Vagina (tissue), 2 donors: ENCODE measurements at regions not wholly inside any gene's neighbourhood (a gene's known extent, or its start where the extent isn't known, plus 50 kb on each side); places are given as distances from the start of the nearest gene placed in this dataset.

Experiments
- POLR2A ChIP-seq, 2 donors: fragments of 450-650 bp; IDR thresholded peaks; one replicate each; pipeline ENCODE4 v1.6.1; 2017; ENCODE audit warnings: antibody characterized with exemption in 2 of 2, mild to moderate bottlenecking in 2 of 2, moderate library complexity in 2 of 2
- POLR2AphosphoS5 ChIP-seq, 2 donors: sonication (generic); formaldehyde crosslinking; IDR thresholded peaks; one replicate each; pipeline ENCODE4 v1.9.0; 2017; ENCODE audit warnings: antibody characterized with exemption in 2 of 2, mild to moderate bottlenecking in 2 of 2, low read depth in 1 of 2; ENCODE audit not compliant: insufficient read depth in 1 of 2
- TF ChIP-seq, protein P1 (sequence below), 3 experiments: fragments of 450-650 bp in 2 of 3; fragments of 200-600 bp in 1 of 3; sonication (generic) in 1 of 3; IDR thresholded peaks; one replicate each; pipeline ENCODE4 v1.5.1; 2017 to 2019; ENCODE audit warnings: antibody characterized with exemption in 3 of 3, mild to moderate bottlenecking in 2 of 3, moderate library complexity in 2 of 3

DNA sequence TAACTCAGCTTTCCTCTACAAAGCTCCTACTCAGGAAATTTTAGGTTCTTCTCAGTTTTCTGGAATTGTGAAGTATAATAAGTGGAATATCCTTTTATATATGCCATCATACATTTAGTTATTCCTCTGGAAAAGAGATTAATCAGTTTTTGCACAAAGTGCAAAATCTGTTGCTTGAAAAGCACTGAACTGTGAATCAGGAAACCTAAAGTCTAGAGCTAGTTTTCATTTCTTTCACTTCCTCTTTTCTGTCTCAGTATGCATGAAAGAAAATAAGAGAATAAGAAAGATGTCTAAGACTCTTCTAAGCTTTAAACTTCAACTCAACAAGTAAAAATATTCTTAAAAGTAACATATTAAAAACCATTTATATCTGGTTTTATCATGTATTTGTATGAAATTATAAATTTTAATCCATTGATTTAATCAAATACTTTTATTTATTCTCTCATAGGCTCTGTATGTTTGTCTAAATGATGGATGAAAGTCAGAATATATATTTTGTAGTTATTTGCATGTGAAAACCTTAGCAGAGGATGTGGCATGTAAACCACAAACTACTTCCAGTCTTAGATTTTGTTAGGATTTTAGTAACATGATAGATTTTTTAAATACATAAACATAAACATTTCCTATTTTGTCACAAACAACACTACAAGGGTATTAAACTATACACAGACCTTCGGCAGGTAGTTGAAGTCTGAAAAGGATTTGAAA, 1073.0 kb downstream of the XPNPEP1 start:
- no peak for TF ChIP-seq POLR2AphosphoS5 (IDR thresholded peaks at IDR 0.05; ENCODE audit: insufficient read depth in 1 of 2, low read depth in 1 of 2)
- TF ChIP-seq, protein P1, sequence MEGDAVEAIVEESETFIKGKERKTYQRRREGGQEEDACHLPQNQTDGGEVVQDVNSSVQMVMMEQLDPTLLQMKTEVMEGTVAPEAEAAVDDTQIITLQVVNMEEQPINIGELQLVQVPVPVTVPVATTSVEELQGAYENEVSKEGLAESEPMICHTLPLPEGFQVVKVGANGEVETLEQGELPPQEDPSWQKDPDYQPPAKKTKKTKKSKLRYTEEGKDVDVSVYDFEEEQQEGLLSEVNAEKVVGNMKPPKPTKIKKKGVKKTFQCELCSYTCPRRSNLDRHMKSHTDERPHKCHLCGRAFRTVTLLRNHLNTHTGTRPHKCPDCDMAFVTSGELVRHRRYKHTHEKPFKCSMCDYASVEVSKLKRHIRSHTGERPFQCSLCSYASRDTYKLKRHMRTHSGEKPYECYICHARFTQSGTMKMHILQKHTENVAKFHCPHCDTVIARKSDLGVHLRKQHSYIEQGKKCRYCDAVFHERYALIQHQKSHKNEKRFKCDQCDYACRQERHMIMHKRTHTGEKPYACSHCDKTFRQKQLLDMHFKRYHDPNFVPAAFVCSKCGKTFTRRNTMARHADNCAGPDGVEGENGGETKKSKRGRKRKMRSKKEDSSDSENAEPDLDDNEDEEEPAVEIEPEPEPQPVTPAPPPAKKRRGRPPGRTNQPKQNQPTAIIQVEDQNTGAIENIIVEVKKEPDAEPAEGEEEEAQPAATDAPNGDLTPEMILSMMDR (IDR thresholded peaks at IDR 0.05): no peak
- no peak for TF ChIP-seq POLR2A (IDR thresholded peaks at IDR 0.05)
